Epithelial cell of proximal tubule (primary cell): ENCODE measurements at regions not wholly inside any gene's neighbourhood (a gene's known extent, or its start where the extent isn't known, plus 50 kb on each side); places are given as distances from the start of the nearest gene placed in this dataset.

ENCODE experiments used
- DNase-seq: peaks from one replicate; pipeline ENCODE4 v3.0.0-alpha.2; 2011; ENCODE audit warnings: low read depth
- H3K4me3 ChIP-seq: 2 replicates; pipeline ENCODE4 v1.5.1; 2011; ENCODE audit warnings: low read depth, mild to moderate bottlenecking, low read length
- CTCF ChIP-seq: conservative IDR thresholded peaks from 2 replicates; pipeline ENCODE4 v1.5.1; 2012; ENCODE audit warnings: low read depth, mild to moderate bottlenecking, low read length

GRCh38 chr2:151052850-151053660 is 208.6 kb downstream of the RBM43 start:
- no peak for DNase-seq
- no peak for TF ChIP-seq CTCF
- no peak overlapping the region for H3K4me3 ChIP-seq

- no peak for DNase-seq
- H3K4me3 ChIP-seq, result no peak overlapping the region
- peak; percentile 91 for TF ChIP-seq CTCF
Observed at GRCh38 chr2:151051574-151052220, 210.0 kb downstream of the RBM43 start.

GRCh38 chr2:151049746-151050145 is 211.9 kb downstream of the RBM43 start:
- H3K4me3 ChIP-seq, result no peak overlapping the region
- DNase-seq, result peak; percentile 90
- TF ChIP-seq CTCF, result no peak

- no peak for DNase-seq
- TF ChIP-seq CTCF, result no peak
- H3K4me3 ChIP-seq, result no peak overlapping the region
Observed at GRCh38 chr2:151048331-151049054, 213.2 kb downstream of the RBM43 start.

- no peak overlapping the region for H3K4me3 ChIP-seq
- no peak for TF ChIP-seq CTCF
- DNase-seq, result peak; percentile 83
Observed at GRCh38 chr2:151043484-151043883, 218.2 kb downstream of the RBM43 start.

GRCh38 chr2:151042964-151043363 is 218.7 kb downstream of the RBM43 start:
- no peak for TF ChIP-seq CTCF
- DNase-seq, result no peak

More at GRCh38 chr2:151042964-151043363, 218.7 kb downstream of the RBM43 start:
- H3K4me3 ChIP-seq, result no peak overlapping the region
